AG09309 (cell line): ENCODE measurements at regions not wholly inside any gene's neighbourhood (a gene's known extent, or its start where the extent isn't known, plus 50 kb on each side); places are given as distances from the start of the nearest gene placed in this dataset.

Experiments used
- DNase-seq: peaks from one replicate; pipeline ENCODE4 v3.0.0-alpha.2; 2010; ENCODE audit warnings: low read depth
- H3K4me3 ChIP-seq: 2 replicates; pipeline ENCODE4 v1.5.1; 2011; ENCODE audit warnings: mild to moderate bottlenecking, low read depth, low read length, moderate library complexity; ENCODE audit not compliant: control insufficient read depth
- CTCF ChIP-seq: IDR thresholded peaks from 2 replicates; pipeline ENCODE4 v1.5.1; 2011; ENCODE audit warnings: mild to moderate bottlenecking, low read depth, low read length, inconsistent platforms; ENCODE audit not compliant: insufficient read depth, control insufficient read depth; ENCODE audit errors: missing control alignments

- H3K4me3 ChIP-seq, result no peak overlapping the region
- DNase-seq, result no peak
Measured at GRCh38 chr4:56208103-56208502, 179.2 kb downstream of the AASDH start.

GRCh38 chr4:56206258-56206657, 181.0 kb downstream of the AASDH start:
- DNase-seq, result no peak
- TF ChIP-seq CTCF, result no peak

More at GRCh38 chr4:56208103-56208502, 179.2 kb downstream of the AASDH start:
- TF ChIP-seq CTCF, result no peak

GRCh38 chr4:56200275-56200674, 187.0 kb downstream of the AASDH start:
- H3K4me3 ChIP-seq, result no peak overlapping the region
- no peak for DNase-seq
- no peak for TF ChIP-seq CTCF

More at GRCh38 chr4:56206258-56206657, 181.0 kb downstream of the AASDH start:
- H3K4me3 ChIP-seq, result no peak overlapping the region

- DNase-seq, result no peak
- no peak for TF ChIP-seq CTCF
Measured at GRCh38 chr4:56198265-56198664, 189.0 kb downstream of the AASDH start.

GRCh38 chr4:56197387-56197786, 189.9 kb downstream of the AASDH start:
- no peak for DNase-seq
- no peak overlapping the region for H3K4me3 ChIP-seq
- no peak for TF ChIP-seq CTCF

More at GRCh38 chr4:56198265-56198664, 189.0 kb downstream of the AASDH start:
- H3K4me3 ChIP-seq, result no peak overlapping the region

GRCh38 chr4:56195025-56195424, 192.3 kb downstream of the AASDH start:
- TF ChIP-seq CTCF, result no peak
- no peak overlapping the region for H3K4me3 ChIP-seq
- DNase-seq, result no peak

GRCh38 chr4:56191534-56191933, 195.8 kb downstream of the AASDH start:
- no peak overlapping the region for H3K4me3 ChIP-seq
- DNase-seq, result no peak
- no peak for TF ChIP-seq CTCF
